Endothelial cell (in vitro differentiated cells): ENCODE measurements at regions not wholly inside any gene's neighbourhood (a gene's known extent, or its start where the extent isn't known, plus 50 kb on each side); places are given as distances from the start of the nearest gene placed in this dataset.

Experiments
- DNase-seq: peaks from one replicate; pipeline ENCODE4 v3.0.0; 2021; ENCODE audit warnings: low spot score
- H3K27ac Mint-ChIP-seq: one replicate; pipeline ENCODE4 v1.8.0; 2021; ENCODE audit warnings: mixed read lengths, inconsistent platforms; ENCODE audit not compliant: unreplicated experiment
- H3K27me3 Mint-ChIP-seq: one replicate; pipeline ENCODE4 v1.8.0; 2021; ENCODE audit warnings: mild to moderate bottlenecking, moderate library complexity, mixed read lengths, inconsistent platforms; ENCODE audit not compliant: unreplicated experiment
- H3K36me3 Mint-ChIP-seq: one replicate; pipeline ENCODE4 v1.8.0; 2021; ENCODE audit warnings: mild to moderate bottlenecking, low read depth, mixed read lengths, inconsistent platforms; ENCODE audit not compliant: unreplicated experiment
- H3K4me1 Mint-ChIP-seq: one replicate; pipeline ENCODE4 v1.8.0; 2021; ENCODE audit warnings: mild to moderate bottlenecking, mixed read lengths, inconsistent platforms; ENCODE audit not compliant: unreplicated experiment
- H3K4me3 Mint-ChIP-seq: one replicate; pipeline ENCODE4 v1.8.0; 2021; ENCODE audit warnings: mild to moderate bottlenecking, mixed read lengths, inconsistent platforms; ENCODE audit not compliant: unreplicated experiment
- H3K9me3 Mint-ChIP-seq: one replicate; pipeline ENCODE4 v1.8.0; 2021; ENCODE audit warnings: mixed read lengths, inconsistent platforms; ENCODE audit not compliant: unreplicated experiment
- TF ChIP-seq, protein P1 (sequence below): fragments of 200-600 bp; sonication (generic); IDR thresholded peaks from one replicate; pipeline ENCODE4 v1.5.0; 2021; ENCODE audit warnings: antibody characterized with exemption; ENCODE audit not compliant: unreplicated experiment

DNA sequence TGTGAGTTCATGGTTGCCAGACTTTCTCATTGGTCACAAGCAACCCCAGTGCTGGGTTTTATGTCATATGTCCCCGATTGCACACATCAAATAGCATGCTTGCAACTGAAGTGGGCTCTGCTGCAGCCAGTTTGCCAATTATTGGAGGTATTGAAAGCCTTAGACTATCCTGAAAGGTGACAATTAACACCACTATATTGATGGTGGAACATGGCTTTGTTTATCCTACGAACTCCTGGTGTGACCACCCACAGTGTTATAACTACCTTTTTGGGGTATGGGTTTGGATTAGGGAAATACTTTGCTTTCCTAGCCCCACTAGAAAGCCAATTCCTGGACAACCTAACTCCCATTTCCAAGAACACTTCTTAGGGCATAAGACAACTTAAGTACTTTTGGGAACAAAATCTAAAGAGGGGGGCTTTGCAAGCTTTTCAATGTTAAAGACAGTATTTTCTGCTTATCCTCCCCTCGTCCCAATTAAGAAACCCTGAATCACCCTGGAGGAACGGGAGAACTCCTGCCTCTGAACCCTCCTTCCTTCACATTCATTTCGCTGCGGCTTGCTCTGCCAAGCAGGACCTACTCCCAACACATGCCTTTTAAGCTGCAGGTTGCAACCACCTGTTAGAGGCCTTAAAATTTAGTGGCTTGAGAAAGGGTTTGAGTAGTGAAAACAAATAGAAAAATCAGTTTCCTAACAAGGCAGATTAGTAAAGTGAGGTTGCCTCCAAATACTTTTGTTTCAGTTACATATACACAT, 80.3 kb upstream of the RBM19 start:
- H3K36me3 Mint-ChIP-seq: no peaks in the 10 kb centered on the region
- TF ChIP-seq, protein P1, sequence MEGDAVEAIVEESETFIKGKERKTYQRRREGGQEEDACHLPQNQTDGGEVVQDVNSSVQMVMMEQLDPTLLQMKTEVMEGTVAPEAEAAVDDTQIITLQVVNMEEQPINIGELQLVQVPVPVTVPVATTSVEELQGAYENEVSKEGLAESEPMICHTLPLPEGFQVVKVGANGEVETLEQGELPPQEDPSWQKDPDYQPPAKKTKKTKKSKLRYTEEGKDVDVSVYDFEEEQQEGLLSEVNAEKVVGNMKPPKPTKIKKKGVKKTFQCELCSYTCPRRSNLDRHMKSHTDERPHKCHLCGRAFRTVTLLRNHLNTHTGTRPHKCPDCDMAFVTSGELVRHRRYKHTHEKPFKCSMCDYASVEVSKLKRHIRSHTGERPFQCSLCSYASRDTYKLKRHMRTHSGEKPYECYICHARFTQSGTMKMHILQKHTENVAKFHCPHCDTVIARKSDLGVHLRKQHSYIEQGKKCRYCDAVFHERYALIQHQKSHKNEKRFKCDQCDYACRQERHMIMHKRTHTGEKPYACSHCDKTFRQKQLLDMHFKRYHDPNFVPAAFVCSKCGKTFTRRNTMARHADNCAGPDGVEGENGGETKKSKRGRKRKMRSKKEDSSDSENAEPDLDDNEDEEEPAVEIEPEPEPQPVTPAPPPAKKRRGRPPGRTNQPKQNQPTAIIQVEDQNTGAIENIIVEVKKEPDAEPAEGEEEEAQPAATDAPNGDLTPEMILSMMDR: no peak
- H3K4me1 Mint-ChIP-seq: no peaks in the 10 kb centered on the region
- H3K27ac Mint-ChIP-seq: no peak overlapping the region
- no peak overlapping the region for H3K4me3 Mint-ChIP-seq
- no peaks in the 10 kb centered on the region for H3K9me3 Mint-ChIP-seq
- no peaks in the 10 kb centered on the region for H3K27me3 Mint-ChIP-seq
- no peak for DNase-seq

DNA sequence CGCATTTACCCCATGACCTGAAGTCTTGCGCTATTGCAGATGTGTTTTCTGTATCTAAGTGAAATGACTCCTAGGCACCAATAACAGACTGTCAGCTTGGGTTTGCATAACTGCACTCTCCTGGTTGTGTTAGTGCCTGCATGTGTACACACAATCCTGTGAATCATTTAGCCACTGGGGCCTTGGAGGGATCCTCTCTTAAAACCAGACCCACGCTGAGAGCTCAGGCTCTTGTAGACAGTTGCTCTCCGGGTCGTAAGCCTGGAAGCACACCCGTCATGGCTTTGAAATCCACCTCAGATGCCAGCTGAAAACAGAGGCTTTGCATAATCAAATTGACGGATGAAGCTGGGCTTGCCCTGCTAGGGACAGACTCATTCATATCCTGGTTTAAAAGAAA, 79.2 kb upstream of the RBM19 start:
- H3K4me1 Mint-ChIP-seq: no peaks in the 10 kb centered on the region
- H3K27me3 Mint-ChIP-seq: no peaks in the 10 kb centered on the region
- no peak overlapping the region for H3K4me3 Mint-ChIP-seq
- H3K36me3 Mint-ChIP-seq: no peaks in the 10 kb centered on the region
- TF ChIP-seq, protein P1: no peak
- H3K27ac Mint-ChIP-seq: no peak overlapping the region
- DNase-seq: no peak
- H3K9me3 Mint-ChIP-seq: no peaks in the 10 kb centered on the region

- Mint-ChIP-seq H3K27me3 (no peaks in the 10 kb centered on the region), H3K9me3 (no peaks in the 10 kb centered on the region), H3K4me3 (no peak overlapping the region), H3K36me3 (no peaks in the 10 kb centered on the region), H3K27ac (no peak overlapping the region), H3K4me1 (no peaks in the 10 kb centered on the region)
- no peak for DNase-seq
- TF ChIP-seq, protein P1: no peak
Measured at GRCh38 chr12:114041590-114041989, 75.5 kb upstream of the RBM19 start.

GRCh38 chr12:114041136-114041535, 75.0 kb upstream of the RBM19 start:
- H3K27ac Mint-ChIP-seq: no peak overlapping the region
- TF ChIP-seq, protein P1: no peak
- no peaks in the 10 kb centered on the region for H3K9me3 Mint-ChIP-seq
- no peaks in the 10 kb centered on the region for H3K36me3 Mint-ChIP-seq
- no peak overlapping the region for H3K4me3 Mint-ChIP-seq
- no peaks in the 10 kb centered on the region for H3K4me1 Mint-ChIP-seq
- DNase-seq: no peak
- H3K27me3 Mint-ChIP-seq: no peaks in the 10 kb centered on the region

- TF ChIP-seq, protein P1: no peak
- H3K9me3 Mint-ChIP-seq: no peaks in the 10 kb centered on the region
- no peak for DNase-seq
- no peaks in the 10 kb centered on the region for H3K4me1 Mint-ChIP-seq
- H3K27ac Mint-ChIP-seq: no peak overlapping the region
- no peak overlapping the region for H3K4me3 Mint-ChIP-seq
- no peaks in the 10 kb centered on the region for H3K27me3 Mint-ChIP-seq
- no peaks in the 10 kb centered on the region for H3K36me3 Mint-ChIP-seq
Measured at GRCh38 chr12:114038962-114039361, 72.8 kb upstream of the RBM19 start.
